ENCODE measurements at regions not wholly inside any gene's neighbourhood (a gene's known extent, or its start where the extent isn't known, plus 50 kb on each side); places are given as distances from the start of the nearest gene placed in this dataset.

GRCh38 chr7:149642589-149642988 lies 130.8 kb downstream of the ZNF467 start:
- no peak overlapping the region for H3K27ac ChIP-seq (ENCODE audit: low read depth, low read length)

GRCh38 chr7:149638566-149639320 lies 134.6 kb downstream of the ZNF467 start:
- H3K4me3 ChIP-seq (ENCODE audit: low read length), result no peak overlapping the region
- no peaks in the 10 kb centered on the region for H3F3A ChIP-seq (ENCODE audit: control insufficient read depth, insufficient read depth)
- H3K27ac ChIP-seq (ENCODE audit: low read depth, low read length), result no peak overlapping the region
- H3K27me3 ChIP-seq (ENCODE audit: control insufficient read depth, low read length), result peaks cover 4% of the 10 kb centered on the region
- H4K20me1 ChIP-seq (ENCODE audit: control insufficient read depth, insufficient read depth, low read depth, low read length), result no peaks in the 10 kb centered on the region
- H3K79me2 ChIP-seq (ENCODE audit: control insufficient read depth, low read length), result no peaks in the 10 kb centered on the region
- no peaks in the 10 kb centered on the region for H3K9me2 ChIP-seq (replicated peaks; ENCODE audit: control insufficient read depth, low read length)
- H3K4me2 ChIP-seq (ENCODE audit: low read length), result no peak overlapping the region
- no peaks in the 10 kb centered on the region; the same call in 1 of the 2 replicates for H3K4me1 ChIP-seq (ENCODE audit: control insufficient read depth, low read length)
- H3K36me3 ChIP-seq (ENCODE audit: control insufficient read depth, low read length), result no peaks in the 10 kb centered on the region
- no peaks in the 10 kb centered on the region for H3K9me3 ChIP-seq (ENCODE audit: control insufficient read depth, insufficient read depth, low read length)
- TF ChIP-seq EZH2phosphoT487 (IDR thresholded peaks at IDR 0.05; ENCODE audit: borderline replicate concordance, low read length), result no peak
- no peak for TF ChIP-seq CTCF (IDR thresholded peaks at IDR 0.05; ENCODE audit: low read depth, low read length, poor library complexity, severe bottlenecking)

More at GRCh38 chr7:149642589-149642988, 130.8 kb downstream of the ZNF467 start:
- Histone ChIP-seq H3K36me3 (ENCODE audit: control insufficient read depth, low read length) (no peaks in the 10 kb centered on the region), H3K9me2 (replicated peaks; ENCODE audit: control insufficient read depth, low read length) (no peaks in the 10 kb centered on the region), H4K20me1 (ENCODE audit: control insufficient read depth, insufficient read depth, low read depth, low read length) (no peaks in the 10 kb centered on the region), H3K4me3 (ENCODE audit: low read length) (no peak overlapping the region), H3K9me3 (ENCODE audit: control insufficient read depth, insufficient read depth, low read length) (no peaks in the 10 kb centered on the region), H3K4me2 (ENCODE audit: low read length) (no peak overlapping the region), H3K79me2 (ENCODE audit: control insufficient read depth, low read length) (no peaks in the 10 kb centered on the region), H3K27me3 (ENCODE audit: control insufficient read depth, low read length) (peaks cover 4% of the 10 kb centered on the region; the same call in 1 of the 2 replicates), H3K4me1 (ENCODE audit: control insufficient read depth, low read length) (no peaks in the 10 kb centered on the region), H3F3A (ENCODE audit: control insufficient read depth, insufficient read depth) (no peaks in the 10 kb centered on the region)
- TF ChIP-seq CTCF (IDR thresholded peaks at IDR 0.05; ENCODE audit: low read depth, low read length, poor library complexity, severe bottlenecking) (no peak), EZH2phosphoT487 (IDR thresholded peaks at IDR 0.05; ENCODE audit: borderline replicate concordance, low read length) (no peak)

GRCh38 chr7:149637911-149638565 lies 135.3 kb downstream of the ZNF467 start:
- Histone ChIP-seq H3K4me3 (ENCODE audit: low read length) (no peak overlapping the region), H3K4me1 (ENCODE audit: control insufficient read depth, low read length) (no peaks in the 10 kb centered on the region; the same call in 1 of the 2 replicates), H3K4me2 (ENCODE audit: low read length) (no peak overlapping the region), H3K27me3 (ENCODE audit: control insufficient read depth, low read length) (peaks cover 10% of the 10 kb centered on the region), H4K20me1 (ENCODE audit: control insufficient read depth, insufficient read depth, low read depth, low read length) (no peaks in the 10 kb centered on the region), H3K9me2 (replicated peaks; ENCODE audit: control insufficient read depth, low read length) (no peaks in the 10 kb centered on the region), H3K36me3 (ENCODE audit: control insufficient read depth, low read length) (no peaks in the 10 kb centered on the region), H3K79me2 (ENCODE audit: control insufficient read depth, low read length) (no peaks in the 10 kb centered on the region), H3F3A (ENCODE audit: control insufficient read depth, insufficient read depth) (no peaks in the 10 kb centered on the region), H3K9me3 (ENCODE audit: control insufficient read depth, insufficient read depth, low read length) (no peaks in the 10 kb centered on the region), H3K27ac (ENCODE audit: low read depth, low read length) (no peak overlapping the region)
- TF ChIP-seq EZH2phosphoT487 (IDR thresholded peaks at IDR 0.05; ENCODE audit: borderline replicate concordance, low read length), result no peak
